ENCODE measurements at regions not wholly inside any gene's neighbourhood (a gene's known extent, or its start where the extent isn't known, plus 50 kb on each side); places are given as distances from the start of the nearest gene placed in this dataset.

- TF ChIP-seq EZH2 (IDR thresholded peaks at IDR 0.05; ENCODE audit: borderline replicate concordance, low read depth, low read length, poor library complexity, severe bottlenecking) (no peak), CTCF (conservative IDR thresholded peaks at IDR 0.05; ENCODE audit: low read depth, low read length) (no peak)
Measured at GRCh38 chr3:164737174-164737573, 341.1 kb downstream of the SI start.

Measured in A673 (cell line).